ENCODE measurements at regions not wholly inside any gene's neighbourhood (a gene's known extent, or its start where the extent isn't known, plus 50 kb on each side); places are given as distances from the start of the nearest gene placed in this dataset.

GRCh38 chr3:59107856-59108815 lies 58.3 kb upstream of the CFAP20DC start:
- DNase-seq: no peak

DNA sequence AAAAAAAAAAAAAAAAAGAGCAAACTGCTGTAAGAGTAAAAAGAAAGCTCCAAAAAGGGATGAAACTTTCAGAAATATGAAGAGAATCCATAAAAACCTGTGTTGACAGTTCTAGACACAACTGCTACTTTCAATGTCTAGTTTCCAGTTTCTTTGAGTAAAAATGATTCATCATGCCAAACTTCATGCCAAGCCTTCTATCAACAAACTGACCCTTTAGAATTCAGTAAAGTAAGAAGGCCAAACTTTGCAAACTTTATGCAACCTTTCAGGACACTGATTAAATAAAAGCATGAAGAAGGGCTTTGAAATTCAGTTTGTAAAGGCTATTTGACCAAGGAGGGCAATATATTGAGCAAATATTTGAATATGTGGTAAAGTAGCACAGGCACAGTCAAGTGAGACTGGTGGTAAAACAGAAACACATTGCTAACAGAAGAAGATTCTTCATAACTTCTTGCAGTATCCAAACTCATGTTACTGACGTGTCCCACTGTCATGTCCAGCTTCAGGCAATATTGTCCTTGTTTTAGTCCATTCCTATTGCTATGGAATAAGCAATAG lies 56.3 kb upstream of the CFAP20DC start:
- DNase-seq: no peak

DNA sequence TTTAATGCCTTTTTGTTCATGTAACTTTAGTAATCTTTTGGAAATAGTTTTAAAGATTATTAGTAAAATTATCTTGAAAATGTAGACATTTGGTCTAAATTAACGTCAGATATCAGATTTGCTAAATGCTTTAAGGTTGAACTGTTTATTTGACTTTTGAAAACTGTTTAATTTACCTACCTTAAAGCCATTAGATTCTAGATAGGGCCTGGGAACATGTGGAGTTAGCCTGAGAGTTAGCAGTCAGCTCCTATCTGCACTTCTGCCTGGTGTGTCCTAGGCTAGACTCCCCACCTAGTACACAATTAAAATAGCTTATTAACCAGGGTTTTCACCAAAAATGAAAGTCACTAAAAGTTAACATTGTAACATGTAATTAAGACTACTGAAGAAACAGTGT lies 53.7 kb upstream of the CFAP20DC start:
- no peak for DNase-seq

GRCh38 chr3:59101231-59101736 lies 51.5 kb upstream of the CFAP20DC start:
- DNase-seq: no peak

Measured in NCI-H510A treated with DMSO at 0.1 percent for 48 hours (cell line).